Lower leg skin (tissue), 3 donors: ENCODE measurements at regions not wholly inside any gene's neighbourhood (a gene's known extent, or its start where the extent isn't known, plus 50 kb on each side); places are given as distances from the start of the nearest gene placed in this dataset.

Experiments
- POLR2A ChIP-seq, 2 donors: fragments of 450-650 bp; IDR thresholded peaks; one replicate each; pipeline ENCODE4 v1.6.1; 2016 to 2017; ENCODE audit warnings: antibody characterized with exemption in 2 of 2, mild to moderate bottlenecking in 1 of 2, moderate library complexity in 1 of 2
- TF ChIP-seq, protein P1 (sequence below), 3 donors: fragments of 450-650 bp; IDR thresholded peaks; one replicate each; pipeline ENCODE4 v1.5.1; 2016; ENCODE audit warnings: antibody characterized with exemption in 3 of 3, mild to moderate bottlenecking in 3 of 3, moderate library complexity in 2 of 3

DNA sequence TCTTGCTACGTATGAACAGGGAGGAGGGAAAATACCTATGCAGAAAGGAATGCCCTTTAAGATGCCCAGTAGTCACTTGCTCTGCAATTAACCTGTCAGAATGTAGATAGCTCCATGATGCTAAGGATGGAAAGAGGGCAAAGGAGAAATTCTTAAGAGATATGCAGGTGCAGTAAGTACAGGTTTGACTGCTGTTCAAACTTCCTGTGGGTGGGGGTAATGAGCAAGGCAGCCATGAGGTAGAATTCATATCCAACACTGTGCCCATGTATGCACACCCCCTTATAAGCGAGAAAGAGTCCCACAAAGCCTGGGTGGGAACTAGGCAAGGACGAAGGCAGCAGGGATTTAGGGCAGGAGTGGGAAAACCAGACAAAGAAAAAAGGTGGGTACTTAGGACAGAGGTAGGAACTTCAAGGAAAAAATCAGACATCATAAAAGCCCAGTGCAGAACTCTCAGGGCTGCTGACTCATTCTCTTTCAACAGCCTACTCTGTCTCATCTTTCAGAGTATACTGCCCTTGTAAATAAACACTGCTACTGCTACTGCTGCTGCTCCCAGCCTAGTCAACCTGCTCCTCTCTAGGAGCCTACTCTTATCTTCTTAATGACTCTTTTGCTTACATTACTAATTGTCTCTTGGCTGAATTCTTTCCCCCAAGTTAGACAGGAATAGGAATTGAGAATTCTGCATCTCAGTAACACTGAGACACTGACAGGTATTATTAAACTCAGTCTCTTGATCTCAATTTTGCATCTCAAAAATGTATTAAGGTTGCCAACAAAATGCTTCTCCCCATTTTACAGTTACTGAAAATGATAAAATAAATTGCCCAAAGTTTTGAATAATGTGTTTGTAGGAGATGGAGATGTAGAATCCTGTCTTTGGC is 189.0 kb downstream of the PTH2R start:
- TF ChIP-seq, protein P1, sequence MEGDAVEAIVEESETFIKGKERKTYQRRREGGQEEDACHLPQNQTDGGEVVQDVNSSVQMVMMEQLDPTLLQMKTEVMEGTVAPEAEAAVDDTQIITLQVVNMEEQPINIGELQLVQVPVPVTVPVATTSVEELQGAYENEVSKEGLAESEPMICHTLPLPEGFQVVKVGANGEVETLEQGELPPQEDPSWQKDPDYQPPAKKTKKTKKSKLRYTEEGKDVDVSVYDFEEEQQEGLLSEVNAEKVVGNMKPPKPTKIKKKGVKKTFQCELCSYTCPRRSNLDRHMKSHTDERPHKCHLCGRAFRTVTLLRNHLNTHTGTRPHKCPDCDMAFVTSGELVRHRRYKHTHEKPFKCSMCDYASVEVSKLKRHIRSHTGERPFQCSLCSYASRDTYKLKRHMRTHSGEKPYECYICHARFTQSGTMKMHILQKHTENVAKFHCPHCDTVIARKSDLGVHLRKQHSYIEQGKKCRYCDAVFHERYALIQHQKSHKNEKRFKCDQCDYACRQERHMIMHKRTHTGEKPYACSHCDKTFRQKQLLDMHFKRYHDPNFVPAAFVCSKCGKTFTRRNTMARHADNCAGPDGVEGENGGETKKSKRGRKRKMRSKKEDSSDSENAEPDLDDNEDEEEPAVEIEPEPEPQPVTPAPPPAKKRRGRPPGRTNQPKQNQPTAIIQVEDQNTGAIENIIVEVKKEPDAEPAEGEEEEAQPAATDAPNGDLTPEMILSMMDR (IDR thresholded peaks at IDR 0.05), result no peak
- no peak for TF ChIP-seq POLR2A (IDR thresholded peaks at IDR 0.05)
